Activated CD8-positive, alpha-beta memory T cell treated with anti-CD3 and anti-CD28 coated beads, Interleukin-2, amount 10 ng/mL, durations not matched to agents 7 days and 5 days (primary cell): ENCODE measurements at regions not wholly inside any gene's neighbourhood (a gene's known extent, or its start where the extent isn't known, plus 50 kb on each side); places are given as distances from the start of the nearest gene placed in this dataset.

Experiments
- ATAC-seq: fragments of 150-1000 bp; cut with Tn5 transposase; one replicate; pipeline ENCODE4 v1.10.0; 2021; ENCODE audit warnings: moderate library complexity
- CTCF ChIA-PET: fragments of 350-600 bp; sonication (Branson Sonifier 250); formaldehyde crosslinking; loops from one replicate; lab custom pipeline; 2021; ENCODE audit warnings: antibody characterized with exemption; lab: Charles Lee
- DNase-seq: peaks from one replicate; pipeline ENCODE4 v3.0.0-alpha.2; 2020
- H3K27ac Mint-ChIP-seq: one replicate; pipeline ENCODE4 v1.8.0; 2021; ENCODE audit warnings: mild to moderate bottlenecking, mixed read lengths
- H3K27me3 Mint-ChIP-seq: one replicate; pipeline ENCODE4 v1.8.0; 2021; ENCODE audit warnings: mixed read lengths
- H3K36me3 Mint-ChIP-seq: one replicate; pipeline ENCODE4 v1.8.0; 2021; ENCODE audit warnings: mild to moderate bottlenecking, mixed read lengths
- H3K4me1 Mint-ChIP-seq: one replicate; pipeline ENCODE4 v1.8.0; 2021; ENCODE audit warnings: mixed read lengths
- H3K4me3 Mint-ChIP-seq: one replicate; pipeline ENCODE4 v1.8.0; 2021; ENCODE audit warnings: mild to moderate bottlenecking, moderate library complexity, mixed read lengths
- H3K9me3 Mint-ChIP-seq: one replicate; pipeline ENCODE4 v1.8.0; 2022; ENCODE audit warnings: low read depth, mixed read lengths

GRCh38 chr7:46633200-46633599, 712.1 kb upstream of the IGFBP3 start:
- no peak for DNase-seq
- Mint-ChIP-seq H3K9me3 (peaks cover 2% of the 10 kb centered on the region), H3K36me3 (no peaks in the 10 kb centered on the region), H3K4me3 (no peak overlapping the region), H3K4me1 (no peaks in the 10 kb centered on the region), H3K27me3 (no peaks in the 10 kb centered on the region), H3K27ac (no peak overlapping the region)
- no peak for ATAC-seq
- CTCF ChIA-PET, result no interaction called here

- no peaks in the 10 kb centered on the region for H3K4me1 Mint-ChIP-seq
- CTCF ChIA-PET, result no interaction called here
- DNase-seq (no peak), ATAC-seq (no peak)
- H3K9me3 Mint-ChIP-seq, result no peaks in the 10 kb centered on the region
- no peaks in the 10 kb centered on the region for H3K27me3 Mint-ChIP-seq
- H3K4me3 Mint-ChIP-seq, result no peak overlapping the region
- H3K27ac Mint-ChIP-seq, result no peak overlapping the region
- H3K36me3 Mint-ChIP-seq, result no peaks in the 10 kb centered on the region
These were observed 709.0 kb upstream of the IGFBP3 start for GRCh38 chr7:46630031-46630430.

- DNase-seq (no peak), ATAC-seq (no peak)
- Mint-ChIP-seq H3K4me3 (no peak overlapping the region), H3K27me3 (no peaks in the 10 kb centered on the region), H3K4me1 (no peaks in the 10 kb centered on the region), H3K27ac (no peak overlapping the region), H3K36me3 (no peaks in the 10 kb centered on the region), H3K9me3 (no peaks in the 10 kb centered on the region)
- CTCF ChIA-PET, result no interaction called here
These were observed 707.3 kb upstream of the IGFBP3 start for GRCh38 chr7:46628389-46628788.

- Mint-ChIP-seq H3K9me3 (no peaks in the 10 kb centered on the region), H3K36me3 (no peaks in the 10 kb centered on the region), H3K4me3 (no peak overlapping the region), H3K27ac (no peak overlapping the region), H3K4me1 (no peaks in the 10 kb centered on the region), H3K27me3 (no peaks in the 10 kb centered on the region)
- DNase-seq, result no peak
- no peak for ATAC-seq
- CTCF ChIA-PET, result no interaction called here
These were observed 705.7 kb upstream of the IGFBP3 start for GRCh38 chr7:46626691-46627310.

GRCh38 chr7:46626261-46626660, 705.2 kb upstream of the IGFBP3 start:
- DNase-seq, result no peak
- no peak overlapping the region for H3K27ac Mint-ChIP-seq
- H3K4me1 Mint-ChIP-seq, result no peaks in the 10 kb centered on the region
- no peaks in the 10 kb centered on the region for H3K36me3 Mint-ChIP-seq
- H3K27me3 Mint-ChIP-seq, result no peaks in the 10 kb centered on the region
- CTCF ChIA-PET, result no interaction called here
- H3K4me3 Mint-ChIP-seq, result no peak overlapping the region
- no peak for ATAC-seq
- H3K9me3 Mint-ChIP-seq, result no peaks in the 10 kb centered on the region

- ATAC-seq (no peak), DNase-seq (no peak)
- Mint-ChIP-seq H3K4me1 (no peaks in the 10 kb centered on the region), H3K36me3 (no peaks in the 10 kb centered on the region), H3K9me3 (no peaks in the 10 kb centered on the region), H3K4me3 (no peak overlapping the region), H3K27me3 (no peaks in the 10 kb centered on the region), H3K27ac (no peak overlapping the region)
- CTCF ChIA-PET, result no interaction called here
These were observed 704.0 kb upstream of the IGFBP3 start for GRCh38 chr7:46625032-46625431.

GRCh38 chr7:46622251-46622650, 701.2 kb upstream of the IGFBP3 start:
- no peak overlapping the region for H3K4me3 Mint-ChIP-seq
- no peaks in the 10 kb centered on the region for H3K36me3 Mint-ChIP-seq
- H3K4me1 Mint-ChIP-seq, result no peaks in the 10 kb centered on the region
- CTCF ChIA-PET, result no interaction called here
- no peaks in the 10 kb centered on the region for H3K27me3 Mint-ChIP-seq
- no peak for DNase-seq
- H3K9me3 Mint-ChIP-seq, result no peaks in the 10 kb centered on the region
- ATAC-seq, result no peak
- no peak overlapping the region for H3K27ac Mint-ChIP-seq

GRCh38 chr7:46619723-46620310, 698.7 kb upstream of the IGFBP3 start:
- H3K9me3 Mint-ChIP-seq, result peaks cover 2% of the 10 kb centered on the region
- H3K4me1 Mint-ChIP-seq, result no peaks in the 10 kb centered on the region
- no peaks in the 10 kb centered on the region for H3K27me3 Mint-ChIP-seq
- no peaks in the 10 kb centered on the region for H3K36me3 Mint-ChIP-seq
- no peak for ATAC-seq
- no peak overlapping the region for H3K4me3 Mint-ChIP-seq
- CTCF ChIA-PET, result no interaction called here
- no peak overlapping the region for H3K27ac Mint-ChIP-seq
- no peak for DNase-seq

- no peak overlapping the region for H3K4me3 Mint-ChIP-seq
- H3K9me3 Mint-ChIP-seq, result peaks cover 2% of the 10 kb centered on the region
- ATAC-seq (no peak), DNase-seq (no peak)
- CTCF ChIA-PET, result no interaction called here
- no peaks in the 10 kb centered on the region for H3K27me3 Mint-ChIP-seq
- no peaks in the 10 kb centered on the region for H3K36me3 Mint-ChIP-seq
- no peak overlapping the region for H3K27ac Mint-ChIP-seq
- no peaks in the 10 kb centered on the region for H3K4me1 Mint-ChIP-seq
These were observed 695.6 kb upstream of the IGFBP3 start for GRCh38 chr7:46616636-46617035.

GRCh38 chr7:46613551-46613950, 692.5 kb upstream of the IGFBP3 start:
- ATAC-seq (no peak), DNase-seq (no peak)
- Mint-ChIP-seq H3K4me1 (no peaks in the 10 kb centered on the region), H3K9me3 (peaks cover 2% of the 10 kb centered on the region), H3K27ac (no peak overlapping the region), H3K27me3 (no peaks in the 10 kb centered on the region), H3K36me3 (no peaks in the 10 kb centered on the region), H3K4me3 (no peak overlapping the region)
- CTCF ChIA-PET, result no interaction called here

- Mint-ChIP-seq H3K36me3 (no peaks in the 10 kb centered on the region), H3K27me3 (no peaks in the 10 kb centered on the region), H3K9me3 (peaks cover 2% of the 10 kb centered on the region), H3K4me1 (no peaks in the 10 kb centered on the region), H3K4me3 (no peak overlapping the region), H3K27ac (no peak overlapping the region)
- CTCF ChIA-PET, result no interaction called here
- DNase-seq, result no peak
- ATAC-seq, result no peak
These were observed 692.0 kb upstream of the IGFBP3 start for GRCh38 chr7:46613116-46613515.

GRCh38 chr7:46611508-46611907, 690.4 kb upstream of the IGFBP3 start:
- DNase-seq (no peak), ATAC-seq (no peak)
- H3K4me3 Mint-ChIP-seq, result no peak overlapping the region
- H3K27me3 Mint-ChIP-seq, result no peaks in the 10 kb centered on the region
- peaks cover 2% of the 10 kb centered on the region for H3K9me3 Mint-ChIP-seq
- CTCF ChIA-PET, result no interaction called here
- no peak overlapping the region for H3K27ac Mint-ChIP-seq
- H3K36me3 Mint-ChIP-seq, result no peaks in the 10 kb centered on the region
- H3K4me1 Mint-ChIP-seq, result no peaks in the 10 kb centered on the region

- H3K9me3 Mint-ChIP-seq, result peaks cover 6% of the 10 kb centered on the region
- no peaks in the 10 kb centered on the region for H3K4me1 Mint-ChIP-seq
- no peaks in the 10 kb centered on the region for H3K36me3 Mint-ChIP-seq
- CTCF ChIA-PET, result no interaction called here
- H3K27me3 Mint-ChIP-seq, result no peaks in the 10 kb centered on the region
- H3K27ac Mint-ChIP-seq, result no peak overlapping the region
- H3K4me3 Mint-ChIP-seq, result no peak overlapping the region
- ATAC-seq (no peak), DNase-seq (no peak)
These were observed 689.7 kb upstream of the IGFBP3 start for GRCh38 chr7:46610746-46611145.

GRCh38 chr7:46607176-46607575, 686.1 kb upstream of the IGFBP3 start:
- CTCF ChIA-PET, result no interaction called here
- DNase-seq (no peak), ATAC-seq (no peak)
- H3K4me1 Mint-ChIP-seq, result no peaks in the 10 kb centered on the region
- no peak overlapping the region for H3K4me3 Mint-ChIP-seq
- no peaks in the 10 kb centered on the region for H3K36me3 Mint-ChIP-seq
- no peak overlapping the region for H3K27ac Mint-ChIP-seq
- H3K9me3 Mint-ChIP-seq, result peaks cover 7% of the 10 kb centered on the region
- H3K27me3 Mint-ChIP-seq, result no peaks in the 10 kb centered on the region
